H1 (cell line): ENCODE measurements at regions not wholly inside any gene's neighbourhood (a gene's known extent, or its start where the extent isn't known, plus 50 kb on each side); places are given as distances from the start of the nearest gene placed in this dataset.
A peak's percentile ranks its signal among the peaks of the same experiment; 100 is the strongest.

Experiments
- CTCF ChIA-PET: fragments of 300-600 bp; sonication (Branson Sonifier 250); formaldehyde crosslinking; loops from one replicate; lab custom pipeline; 2021; ENCODE audit not compliant: partially characterized antibody; lab: Charles Lee
- POLR2A ChIA-PET: fragments of 300-600 bp; sonication (Branson Sonifier 250); formaldehyde crosslinking; loops from one replicate; lab custom pipeline; 2021; ENCODE audit warnings: inconsistent platforms; ENCODE audit not compliant: partially characterized antibody; lab: Charles Lee
- DNase-seq, 2 experiments: peaks; one replicate each; pipeline versions ENCODE4 v3.0.0 to v3.0.0-alpha.2; 2010 to 2022; ENCODE audit warnings: low spot score in 2 of 2, low read depth in 1 of 2, mixed read lengths in 1 of 2
- FAIRE-seq: peaks from 2 replicates; lab custom pipeline; 2011; peaks lifted over from hg19 to GRCh38; lab: Jason Lieb, UNC
- H2AFZ ChIP-seq: 2 replicates; pipeline ENCODE4 v1.8.1; 2012; ENCODE audit warnings: low read length, inconsistent platforms
- H2AK5ac ChIP-seq: 2 replicates; pipeline ENCODE4 v1.6.1; 2013; ENCODE audit warnings: low read depth, low read length
- H2BK120ac ChIP-seq: replicated peaks from 2 replicates; pipeline ENCODE3; 2013; ENCODE audit warnings: low read depth, low read length, inconsistent platforms
- H2BK12ac ChIP-seq: 2 replicates; pipeline ENCODE4 v1.6.1; 2013; ENCODE audit warnings: low read depth, low read length
- H2BK15ac ChIP-seq: 2 replicates; pipeline ENCODE4 v1.6.1; 2013; ENCODE audit warnings: low read length
- H2BK20ac ChIP-seq: 2 replicates; pipeline ENCODE4 v1.6.1; 2013; ENCODE audit warnings: low read length
- H2BK5ac ChIP-seq: 2 replicates; pipeline ENCODE4 v1.6.1; 2013; ENCODE audit warnings: low read depth, low read length
- H3K14ac ChIP-seq: 2 replicates; pipeline ENCODE4 v1.6.1; 2013; ENCODE audit warnings: inconsistent platforms; ENCODE audit not compliant: insufficient read length
- H3K18ac ChIP-seq: 2 replicates; pipeline ENCODE4 v1.6.1; 2013; ENCODE audit warnings: low read length; ENCODE audit errors: extremely low read depth
- H3K23ac ChIP-seq: 2 replicates; pipeline ENCODE4 v1.6.1; 2013; ENCODE audit warnings: inconsistent platforms; ENCODE audit not compliant: insufficient read length
- H3K23me2 ChIP-seq: 2 replicates; pipeline ENCODE4 v1.6.1; 2013; ENCODE audit warnings: low read depth, low read length
- H3K27ac ChIP-seq: 2 replicates; pipeline ENCODE4 v1.6.1; 2011; ENCODE audit warnings: low read depth, low read length, inconsistent platforms
- H3K27me3 ChIP-seq, 4 experiments: replicated peaks in 1 of 4; 1 replicate in 1 of 4; 2 replicates in 3 of 4; pipeline versions ENCODE4 v1.6.1 to v1.8.1; 2011 to 2013; ENCODE audit warnings: low read length in 3 of 4, mild to moderate bottlenecking in 3 of 4, inconsistent platforms in 2 of 4, mixed read lengths in 2 of 4, moderate library complexity in 1 of 4; ENCODE audit not compliant: control insufficient read depth in 3 of 4, insufficient read depth in 3 of 4; ENCODE audit errors: extremely low read depth in 1 of 4
- H3K36me3 ChIP-seq, 4 experiments: 2 replicates each; pipeline versions ENCODE4 v1.6.1 to v1.8.1; 2011 to 2013; ENCODE audit warnings: mild to moderate bottlenecking in 4 of 4, low read length in 3 of 4, moderate library complexity in 2 of 4, control low read depth in 1 of 4, inconsistent platforms in 1 of 4; ENCODE audit not compliant: insufficient read depth in 4 of 4, control insufficient read depth in 2 of 4
- H3K4ac ChIP-seq: replicated peaks from 2 replicates; pipeline ENCODE3; 2013; ENCODE audit warnings: low read length, low read depth, mixed read lengths, inconsistent platforms; ENCODE audit not compliant: insufficient read length
- H3K4me1 ChIP-seq, 4 experiments: replicated peaks in 1 of 4; 1 replicate in 1 of 4; 2 replicates in 3 of 4; pipeline versions ENCODE4 v1.6.1 to v1.8.1; 2011 to 2013; ENCODE audit warnings: low read length in 3 of 4, inconsistent platforms in 2 of 4, mixed read lengths in 1 of 4; ENCODE audit not compliant: insufficient read depth in 4 of 4, control insufficient read depth in 3 of 4
- H3K4me2 ChIP-seq, 2 experiments: 2 replicates each; pipeline versions ENCODE4 v1.6.1 to v1.8.1; 2011 to 2013; ENCODE audit warnings: low read depth in 2 of 2, low read length in 2 of 2, control low read depth in 1 of 2, inconsistent platforms in 1 of 2, mild to moderate bottlenecking in 1 of 2; ENCODE audit not compliant: insufficient read depth in 1 of 2
- H3K4me3 ChIP-seq, 4 experiments: fragments of 200-600, 300-600 bp in 1 of 4; sonication (generic), shearing (Covaris generic), sonication (Bioruptor Twin) in 1 of 4; 2 replicates each; pipeline versions ENCODE4 v1.5.1 to v1.8.1; 2011 to 2016; ENCODE audit warnings: low read length in 4 of 4, low read depth in 3 of 4, control low read depth in 2 of 4, inconsistent platforms in 2 of 4, mild to moderate bottlenecking in 2 of 4, mixed read lengths in 1 of 4, moderate library complexity in 1 of 4; ENCODE audit not compliant: insufficient read depth in 2 of 4; ENCODE audit errors: extremely low read depth in 1 of 4
- H3K56ac ChIP-seq: replicated peaks from 2 replicates; pipeline ENCODE3; 2013; ENCODE audit warnings: low read depth, mild to moderate bottlenecking, mixed read lengths, low read length, inconsistent platforms; ENCODE audit not compliant: insufficient read length
- H3K79me1 ChIP-seq: 2 replicates; pipeline ENCODE4 v1.6.1; 2013; ENCODE audit warnings: low read depth, low read length, control low read depth
- H3K79me2 ChIP-seq, 2 experiments: 2 replicates each; pipeline versions ENCODE4 v1.6.1 to v1.8.1; 2012 to 2013; ENCODE audit warnings: low read length in 2 of 2, mild to moderate bottlenecking in 2 of 2, inconsistent platforms in 1 of 2; ENCODE audit not compliant: insufficient read depth in 2 of 2, control insufficient read depth in 1 of 2
- H3K9ac ChIP-seq, 4 experiments: replicated peaks in 1 of 4; 1 replicate in 1 of 4; 2 replicates in 3 of 4; pipeline versions ENCODE4 v1.6.1 to v1.8.1; 2011 to 2013; ENCODE audit warnings: low read depth in 3 of 4, low read length in 3 of 4, control low read depth in 2 of 4, mild to moderate bottlenecking in 2 of 4, moderate library complexity in 2 of 4, inconsistent platforms in 1 of 4; ENCODE audit errors: extremely low read depth in 1 of 4
- H3K9me3 ChIP-seq, 2 experiments: 2 replicates each; pipeline versions ENCODE4 v1.6.1 to v1.8.1; 2012 to 2013; ENCODE audit warnings: mild to moderate bottlenecking in 2 of 2, moderate library complexity in 2 of 2, control low read depth in 1 of 2, inconsistent platforms in 1 of 2, low read depth in 1 of 2, low read length in 1 of 2, mixed read lengths in 1 of 2; ENCODE audit not compliant: insufficient read depth in 2 of 2
- H4K20me1 ChIP-seq, 2 experiments: replicated peaks in 1 of 2; 2 replicates each; pipeline versions ENCODE3 to v1.8.1; 2011 to 2013; ENCODE audit warnings: inconsistent platforms in 2 of 2, low read length in 2 of 2, mild to moderate bottlenecking in 1 of 2; ENCODE audit not compliant: insufficient read depth in 2 of 2, control insufficient read depth in 1 of 2
- H4K5ac ChIP-seq: 2 replicates; pipeline ENCODE4 v1.6.1; 2013; ENCODE audit warnings: low read length, low read depth, mixed read lengths, inconsistent platforms; ENCODE audit not compliant: insufficient read length
- H4K8ac ChIP-seq: 2 replicates; pipeline ENCODE4 v1.8.0; 2013; ENCODE audit warnings: mild to moderate bottlenecking, moderate library complexity, low read length, inconsistent platforms; ENCODE audit not compliant: insufficient read depth; ENCODE audit errors: extremely low read depth
- H4K91ac ChIP-seq: replicated peaks from 2 replicates; pipeline ENCODE3; 2013; ENCODE audit warnings: low read length, mixed read lengths, inconsistent platforms; ENCODE audit not compliant: insufficient read length
- ASH2L ChIP-seq: fragments of 200-600, 300-600 bp; sonication (generic); IDR thresholded peaks from one replicate; pipeline ENCODE4 v1.7.1; 2017; ENCODE audit warnings: low read length
- CHD2 ChIP-seq: IDR thresholded peaks from 2 replicates; pipeline ENCODE4 v1.6.1; 2012; ENCODE audit warnings: low read length, improper control_type of control experiment
- JUN ChIP-seq: IDR thresholded peaks from 2 replicates; pipeline ENCODE4 v1.6.1; 2011; ENCODE audit warnings: low read depth, mild to moderate bottlenecking, improper control_type of control experiment, low read length
- POLR2A ChIP-seq, 2 experiments: IDR thresholded peaks; 1 replicate in 1 of 2; 2 replicates in 1 of 2; pipeline ENCODE4 v1.6.1; 2011; ENCODE audit warnings: low read depth in 2 of 2, low read length in 2 of 2, mild to moderate bottlenecking in 2 of 2; ENCODE audit errors: control extremely low read depth in 1 of 2
- TEAD4 ChIP-seq: IDR thresholded peaks from 2 replicates; pipeline ENCODE4 v1.6.1; 2012; ENCODE audit warnings: low read depth, low read length, inconsistent platforms, mixed read lengths
- ZNF274 ChIP-seq: IDR thresholded peaks from 2 replicates; pipeline ENCODE4 v1.7.0; 2012; ENCODE audit warnings: low read length, borderline replicate concordance; ENCODE audit errors: extremely low read depth
- WGBS, 2 experiments: shearing (Covaris generic) in 1 of 2; methylation state at CpG; one replicate each; pipeline versions ENCODE4 v1.1.6 to v1.1.7; 2013 to 2015; ENCODE audit warnings: low lambda C conversion rate in 2 of 2, mixed read lengths in 2 of 2, inconsistent platforms in 1 of 2, low coverage in 1 of 2, missing lambda C conversion rate in 1 of 2; ENCODE audit not compliant: insufficient replicate concordance in 2 of 2, insufficient coverage in 1 of 2, insufficient read length in 1 of 2; ENCODE audit errors: extremely low coverage in 1 of 2, missing lambda C conversion rate in 1 of 2; 5-methylcytosine and 5-hydroxymethylcytosine counted together
- TF ChIP-seq, protein P1 (sequence below): IDR thresholded peaks from 2 replicates; pipeline ENCODE4 v1.6.1; 2012; ENCODE audit warnings: inconsistent platforms

DNA sequence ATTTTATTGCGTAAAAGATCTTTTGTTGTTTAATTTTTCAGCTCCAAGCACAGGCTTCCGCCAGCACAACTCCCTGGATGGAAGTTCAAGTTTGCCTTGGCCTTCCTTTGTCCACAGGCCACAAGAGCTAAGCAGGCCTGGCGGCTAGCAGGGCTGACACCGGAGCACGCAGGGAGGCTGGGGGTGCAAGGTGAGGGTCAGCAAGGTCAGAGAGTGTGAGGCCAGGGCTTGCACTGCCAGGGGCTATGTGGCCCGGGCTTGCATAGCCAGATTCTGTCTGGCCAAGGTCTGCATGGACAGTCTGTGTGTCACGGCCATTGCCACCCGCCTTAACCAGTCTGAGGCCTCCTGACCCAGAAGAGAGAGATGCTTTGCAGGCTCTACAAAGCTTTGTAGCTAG lies 123.9 kb downstream of the BCOR start:
- no peak overlapping the region for H4K8ac ChIP-seq
- H3K4me2 ChIP-seq, result no peak overlapping the region
- H3K79me1 ChIP-seq, result no peaks in the 10 kb centered on the region
- H2BK5ac ChIP-seq, result no peak overlapping the region
- no peaks in the 10 kb centered on the region for H3K79me2 ChIP-seq
- H3K9ac ChIP-seq, result no peak overlapping the region
- ChIA-PET POLR2A (interaction anchor here (0.8 kb wide), 1 partner anchor 14 kb away, joined by 3 read pairs; no protein-coding TSS in a partner anchor), CTCF (no interaction called here)
- H3K4me3 ChIP-seq, result no peak overlapping the region
- no peaks in the 10 kb centered on the region for H4K20me1 ChIP-seq
- H3K14ac ChIP-seq, result no peak overlapping the region
- no peaks in the 10 kb centered on the region for H3K36me3 ChIP-seq
- no peak overlapping the region for H3K4ac ChIP-seq
- no peak overlapping the region for H3K27ac ChIP-seq
- H2BK12ac ChIP-seq, result peak overlapping the region; percentile 80; the same call in 1 of the 2 replicates
- FAIRE-seq (no peak), DNase-seq (no peak)
- H2AK5ac ChIP-seq, result no peak overlapping the region
- H3K4me1 ChIP-seq, result peaks cover 4 to 21% (median 10%) of the 10 kb centered on the region in 4 experiments
- no peak overlapping the region for H2BK120ac ChIP-seq
- peaks cover 0 to 8% of the 10 kb centered on the region in 2 experiments; a peak in 1 of 4 replicates for H3K9me3 ChIP-seq
- no peak overlapping the region for H4K5ac ChIP-seq
- no peak overlapping the region for H2AFZ ChIP-seq
- peaks cover 0 to 2% (median 0%) of the 10 kb centered on the region in 4 experiments; a peak in 1 of 7 replicates for H3K27me3 ChIP-seq
- no peaks in the 10 kb centered on the region for H3K23me2 ChIP-seq
- H2BK15ac ChIP-seq, result no peak overlapping the region
- TF ChIP-seq POLR2A (IDR thresholded peaks at IDR 0.05; ENCODE audit: control extremely low read depth in 1 of 2, low read depth in 2 of 2, low read length in 2 of 2) (no peak), TEAD4 (no peak), JUN (no peak), CHD2 (no peak), ASH2L (no peak), ZNF274 (no peak)
- TF ChIP-seq, protein P1, sequence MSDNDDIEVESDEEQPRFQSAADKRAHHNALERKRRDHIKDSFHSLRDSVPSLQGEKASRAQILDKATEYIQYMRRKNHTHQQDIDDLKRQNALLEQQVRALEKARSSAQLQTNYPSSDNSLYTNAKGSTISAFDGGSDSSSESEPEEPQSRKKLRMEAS, result no peak
- H4K91ac ChIP-seq, result no peak overlapping the region
- 98% methylated on average over 5 of the region's 8 CpGs; no CpG with 5 or more reads in 1 of the 2 experiments for WGBS, 2 experiments
- no peak overlapping the region for H3K56ac ChIP-seq
- H3K18ac ChIP-seq, result no peak overlapping the region; the same call in none of the 2 replicates
- no peak overlapping the region for H2BK20ac ChIP-seq
- H3K23ac ChIP-seq, result no peak overlapping the region
